ENCODE measurements at regions not wholly inside any gene's neighbourhood (a gene's known extent, or its start where the extent isn't known, plus 50 kb on each side); places are given as distances from the start of the nearest gene placed in this dataset.
A peak's percentile ranks its signal among the peaks of the same experiment; 100 is the strongest.

DNA sequence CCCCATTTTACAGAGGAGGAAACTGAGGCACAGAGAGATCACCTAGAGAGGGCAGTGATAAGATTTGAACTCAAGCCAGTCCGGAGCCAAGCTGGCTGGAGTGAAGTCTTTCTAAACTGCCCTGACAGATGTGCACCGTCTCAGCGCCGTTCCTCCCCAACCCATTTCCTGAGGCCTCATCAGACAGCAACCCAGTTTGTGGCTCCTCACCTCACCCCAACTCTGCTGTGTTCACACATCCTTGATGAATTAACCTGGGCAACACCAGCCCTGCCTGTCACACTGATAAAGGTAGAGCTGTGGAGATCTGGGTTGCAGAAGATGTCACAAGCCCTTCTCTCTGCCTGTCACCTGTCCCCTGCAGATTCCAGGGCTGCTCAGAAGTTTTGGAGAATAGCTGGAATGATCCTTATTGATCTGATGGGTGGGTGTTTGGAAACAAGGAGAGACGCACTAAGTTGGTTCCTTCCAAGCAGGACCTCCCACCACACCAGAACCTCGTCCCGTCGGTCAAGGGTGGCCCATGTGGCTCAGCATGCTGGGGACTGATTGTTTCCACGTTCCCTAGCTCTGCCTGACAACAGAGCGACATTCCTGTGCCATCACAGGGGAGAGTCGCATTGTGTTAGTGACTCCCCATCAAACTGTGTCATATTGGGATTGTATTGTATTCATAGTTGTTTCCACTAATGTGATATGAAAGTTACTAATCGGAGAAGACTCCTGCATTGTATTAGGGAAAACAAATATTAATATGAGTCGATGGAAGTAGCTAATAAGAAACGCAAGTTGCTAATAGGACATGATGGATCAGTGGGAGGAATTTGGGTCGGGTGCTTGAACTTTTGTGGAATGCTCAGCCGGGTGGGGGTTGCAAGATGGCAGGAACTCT, 200.6 kb downstream of the PHETA1 start:
- no peak for DNase-seq
- intact Hi-C loops (cut with DNase I; ENCODE audit: low total_unique reads) = no loop called here
- Histone ChIP-seq H3K27me3 (no peaks in the 10 kb centered on the region), H3K27ac (no peak overlapping the region), H3K36me3 (no peaks in the 10 kb centered on the region), H3K4me3 (no peak overlapping the region), H3K9me3 (no peaks in the 10 kb centered on the region), H3K4me1 (no peaks in the 10 kb centered on the region)
- 75 to 90% methylated on average over 5 to 16 of the region's 16 CpGs for WGBS, 2 donors (ENCODE audit: low coverage in 1 of 2)
- TF ChIP-seq POLR2A (IDR thresholded peaks at IDR 0.05) = no peak
- TF ChIP-seq, protein P1, sequence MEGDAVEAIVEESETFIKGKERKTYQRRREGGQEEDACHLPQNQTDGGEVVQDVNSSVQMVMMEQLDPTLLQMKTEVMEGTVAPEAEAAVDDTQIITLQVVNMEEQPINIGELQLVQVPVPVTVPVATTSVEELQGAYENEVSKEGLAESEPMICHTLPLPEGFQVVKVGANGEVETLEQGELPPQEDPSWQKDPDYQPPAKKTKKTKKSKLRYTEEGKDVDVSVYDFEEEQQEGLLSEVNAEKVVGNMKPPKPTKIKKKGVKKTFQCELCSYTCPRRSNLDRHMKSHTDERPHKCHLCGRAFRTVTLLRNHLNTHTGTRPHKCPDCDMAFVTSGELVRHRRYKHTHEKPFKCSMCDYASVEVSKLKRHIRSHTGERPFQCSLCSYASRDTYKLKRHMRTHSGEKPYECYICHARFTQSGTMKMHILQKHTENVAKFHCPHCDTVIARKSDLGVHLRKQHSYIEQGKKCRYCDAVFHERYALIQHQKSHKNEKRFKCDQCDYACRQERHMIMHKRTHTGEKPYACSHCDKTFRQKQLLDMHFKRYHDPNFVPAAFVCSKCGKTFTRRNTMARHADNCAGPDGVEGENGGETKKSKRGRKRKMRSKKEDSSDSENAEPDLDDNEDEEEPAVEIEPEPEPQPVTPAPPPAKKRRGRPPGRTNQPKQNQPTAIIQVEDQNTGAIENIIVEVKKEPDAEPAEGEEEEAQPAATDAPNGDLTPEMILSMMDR (IDR thresholded peaks at IDR 0.05) = no peak
- no peak for TF ChIP-seq EP300 (IDR thresholded peaks at IDR 0.05; ENCODE audit: low read depth)
- no peak for TF ChIP-seq POLR2AphosphoS5 (IDR thresholded peaks at IDR 0.05)
- in situ Hi-C loops (cut with MboI; ENCODE audit: low pct_ligation_motif_present in 1 of 4, low pct_unique_long_range_greater_than_20kb in 1 of 4, low sequenced_read_pairs in 3 of 4) = no loop called here

DNA sequence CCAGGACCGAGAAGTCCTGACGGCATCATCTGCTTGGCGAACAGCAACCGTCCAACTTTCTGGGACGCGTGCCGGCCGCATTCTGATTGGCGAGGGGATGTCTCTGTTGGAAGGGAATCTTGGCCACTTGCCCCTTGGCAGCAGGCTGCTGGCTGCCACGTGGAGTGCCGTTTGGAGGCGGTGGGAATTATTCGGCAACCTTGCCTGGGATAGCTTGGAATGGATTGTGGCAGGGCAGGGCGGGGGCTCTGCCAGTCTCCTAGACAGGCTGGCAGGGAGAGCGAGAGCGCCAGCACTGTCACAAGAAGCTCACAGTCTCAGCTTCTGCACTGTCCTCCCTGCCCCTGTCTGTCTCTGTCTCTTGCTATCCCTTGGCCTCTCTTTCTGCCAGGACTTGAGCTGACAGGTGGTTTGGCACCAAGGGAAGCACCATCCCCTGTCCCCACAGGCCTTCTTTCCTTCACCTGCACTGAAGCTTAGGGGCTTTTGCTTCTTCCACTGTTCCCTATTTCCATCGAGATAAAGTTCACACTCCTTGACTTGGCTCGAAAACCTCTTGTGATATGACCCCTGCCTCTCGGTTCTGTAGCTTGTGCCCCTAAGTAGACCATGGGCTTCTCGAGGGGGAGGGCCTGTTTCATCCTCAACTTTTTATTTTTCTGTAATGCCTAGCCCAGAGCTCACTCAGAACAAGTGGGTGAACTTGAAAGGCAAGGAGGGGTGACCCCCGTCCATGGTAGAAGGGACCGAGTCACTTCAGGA, 201.9 kb downstream of the PHETA1 start:
- TF ChIP-seq EP300 (IDR thresholded peaks at IDR 0.05; ENCODE audit: low read depth) (no peak), POLR2AphosphoS5 (IDR thresholded peaks at IDR 0.05) (no peak), POLR2A (IDR thresholded peaks at IDR 0.05) (no peak)
- TF ChIP-seq, protein P1 (IDR thresholded peaks at IDR 0.05) = no peak
- in situ Hi-C loops (cut with MboI; ENCODE audit: low pct_ligation_motif_present in 1 of 4, low pct_unique_long_range_greater_than_20kb in 1 of 4, low sequenced_read_pairs in 3 of 4) = no loop called here
- intact Hi-C loops (cut with DNase I; ENCODE audit: low total_unique reads) = no loop called here
- H3K9me3 ChIP-seq = no peaks in the 10 kb centered on the region
- peak; percentile 12 for DNase-seq
- no peak overlapping the region for H3K4me3 ChIP-seq
- H3K27ac ChIP-seq = no peak overlapping the region
- no peaks in the 10 kb centered on the region for H3K27me3 ChIP-seq
- WGBS, 2 donors (ENCODE audit: low coverage in 1 of 2) = 63 to 72% methylated on average over 14 to 22 of the region's 22 CpGs
- no peaks in the 10 kb centered on the region for H3K36me3 ChIP-seq
- H3K4me1 ChIP-seq = no peaks in the 10 kb centered on the region

GRCh38 chr12:111164833-111165525, 203.9 kb downstream of the PHETA1 start:
- intact Hi-C loops (cut with DNase I; ENCODE audit: low total_unique reads) = no loop called here
- WGBS, 2 donors (ENCODE audit: low coverage in 1 of 2) = 39 to 77% methylated on average over 4 to 9 of the region's 9 CpGs
- TF ChIP-seq POLR2AphosphoS5 (IDR thresholded peaks at IDR 0.05) (no peak), EP300 (IDR thresholded peaks at IDR 0.05; ENCODE audit: low read depth) (no peak), POLR2A (IDR thresholded peaks at IDR 0.05) (no peak)
- TF ChIP-seq, protein P1 (IDR thresholded peaks at IDR 0.05) = no peak

DNA sequence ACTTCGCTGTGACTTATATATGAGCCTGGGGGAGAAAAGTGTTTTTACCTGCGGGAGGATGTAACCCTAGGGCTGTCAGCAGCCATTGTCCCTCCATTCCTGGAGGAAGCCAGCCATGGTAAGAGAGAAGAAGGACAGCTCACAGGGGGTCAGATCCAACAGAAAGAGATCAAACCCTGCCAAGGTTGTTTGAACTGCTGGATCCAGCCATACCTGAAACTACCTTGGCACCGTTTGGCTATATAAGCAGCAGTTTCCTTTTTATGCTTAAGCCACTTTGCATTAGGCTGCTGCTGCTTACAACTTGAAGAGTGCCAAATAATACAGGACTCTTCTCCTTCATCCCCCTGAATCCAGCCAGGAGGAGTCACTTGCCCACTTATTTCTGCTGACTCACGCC, 205.5 kb downstream of the PHETA1 start:
- no peak overlapping the region for H3K27ac ChIP-seq
- no peaks in the 10 kb centered on the region for H3K27me3 ChIP-seq
- intact Hi-C loops (cut with DNase I; ENCODE audit: low total_unique reads) = no loop called here
- H3K36me3 ChIP-seq = no peaks in the 10 kb centered on the region
- 74 to 93% methylated on average over 3 to 4 of the region's 4 CpGs for WGBS, 2 donors (ENCODE audit: low coverage in 1 of 2)
- no peak overlapping the region for H3K4me3 ChIP-seq
- TF ChIP-seq EP300 (IDR thresholded peaks at IDR 0.05; ENCODE audit: low read depth) (no peak), POLR2AphosphoS5 (IDR thresholded peaks at IDR 0.05) (no peak), POLR2A (IDR thresholded peaks at IDR 0.05) (no peak)
- TF ChIP-seq, protein P1 (IDR thresholded peaks at IDR 0.05) = no peak
- no peak for DNase-seq
- in situ Hi-C loops (cut with MboI; ENCODE audit: low pct_ligation_motif_present in 1 of 4, low pct_unique_long_range_greater_than_20kb in 1 of 4, low sequenced_read_pairs in 3 of 4) = no loop called here
- no peaks in the 10 kb centered on the region for H3K4me1 ChIP-seq
- no peaks in the 10 kb centered on the region for H3K9me3 ChIP-seq

More at GRCh38 chr12:111164833-111165525, 203.9 kb downstream of the PHETA1 start:
- no peak overlapping the region for H3K27ac ChIP-seq
- H3K4me3 ChIP-seq = no peak overlapping the region
- no peaks in the 10 kb centered on the region for H3K4me1 ChIP-seq
- in situ Hi-C loops (cut with MboI; ENCODE audit: low pct_ligation_motif_present in 1 of 4, low pct_unique_long_range_greater_than_20kb in 1 of 4, low sequenced_read_pairs in 3 of 4) = no loop called here
- H3K27me3 ChIP-seq = no peaks in the 10 kb centered on the region
- no peaks in the 10 kb centered on the region for H3K36me3 ChIP-seq
- no peak for DNase-seq
- no peaks in the 10 kb centered on the region for H3K9me3 ChIP-seq

Data from transverse colon (tissue), 4 donors.